Endometrial microvascular endothelial cells (primary cell): ENCODE measurements at regions not wholly inside any gene's neighbourhood (a gene's known extent, or its start where the extent isn't known, plus 50 kb on each side); places are given as distances from the start of the nearest gene placed in this dataset.
"Not testable (repeated sequence)": the region's sequence is repeated elsewhere in the genome, so short reads cannot be mapped to it uniquely, and the experiment has no call there.

Experiments used
- in situ Hi-C: cut with HindIII; loops from 2 replicates; pipeline ENCODE4 v1.10.0; 2017; ENCODE audit warnings: low sequenced_read_pairs, low pct_unique_long_range_greater_than_20kb; ENCODE audit errors: inconsistent ontology term

GRCh38 chr4:125546272-125546671 is 231.5 kb downstream of the FAT4 start:
- in situ Hi-C loops: no loop called here

GRCh38 chr4:125547836-125548235 is 233.1 kb downstream of the FAT4 start:
- in situ Hi-C loops: no loop called here

- in situ Hi-C loops: no loop called here
These were observed 236.0 kb downstream of the FAT4 start for GRCh38 chr4:125550769-125551168.

- in situ Hi-C loops: no loop called here
These were observed 236.7 kb downstream of the FAT4 start for GRCh38 chr4:125551466-125551865.

GRCh38 chr4:125551967-125552366 is 237.2 kb downstream of the FAT4 start:
- in situ Hi-C loops: no loop called here

GRCh38 chr4:125572601-125573000 is 257.8 kb downstream of the FAT4 start:
- in situ Hi-C loops: no loop called here

GRCh38 chr4:125573368-125573767 is 258.6 kb downstream of the FAT4 start:
- in situ Hi-C loops: no loop called here

GRCh38 chr4:125573786-125574185 is 259.0 kb downstream of the FAT4 start:
- in situ Hi-C loops: no loop called here

- in situ Hi-C loops: no loop called here
These were observed 267.5 kb downstream of the FAT4 start for GRCh38 chr4:125582302-125582701.

GRCh38 chr4:125590158-125590557 is 275.4 kb downstream of the FAT4 start:
- in situ Hi-C loops: no loop called here

GRCh38 chr4:125591290-125591689 is 276.5 kb downstream of the FAT4 start:
- in situ Hi-C loops: no loop called here

GRCh38 chr4:125594056-125594602 is 279.4 kb downstream of the FAT4 start:
- in situ Hi-C loops: no loop called here

- in situ Hi-C loops: not testable (repeated sequence)
These were observed 291.2 kb downstream of the FAT4 start for GRCh38 chr4:125605926-125606325.

GRCh38 chr4:125620066-125620860 is 305.5 kb downstream of the FAT4 start:
- in situ Hi-C loops: no loop called here

- in situ Hi-C loops: no loop called here
These were observed 310.2 kb downstream of the FAT4 start for GRCh38 chr4:125624951-125625350.

GRCh38 chr4:125626946-125627345 is 312.2 kb downstream of the FAT4 start:
- in situ Hi-C loops: no loop called here

- in situ Hi-C loops: no loop called here
These were observed 324.4 kb downstream of the FAT4 start for GRCh38 chr4:125639182-125639621.

GRCh38 chr4:125641611-125642010 is 326.9 kb downstream of the FAT4 start:
- in situ Hi-C loops: no loop called here

GRCh38 chr4:125642645-125643044 is 327.9 kb downstream of the FAT4 start:
- in situ Hi-C loops: no loop called here

- in situ Hi-C loops: no loop called here
These were observed 334.7 kb downstream of the FAT4 start for GRCh38 chr4:125649452-125649851.

- in situ Hi-C loops: no loop called here
These were observed 335.8 kb downstream of the FAT4 start for GRCh38 chr4:125650557-125650956.
